ENCODE measurements at regions not wholly inside any gene's neighbourhood (a gene's known extent, or its start where the extent isn't known, plus 50 kb on each side); places are given as distances from the start of the nearest gene placed in this dataset.

- Histone ChIP-seq H3K27me3 (ENCODE audit: insufficient read depth, low read length) (no peaks in the 10 kb centered on the region), H3K9me3 (ENCODE audit: control insufficient read depth in 1 of 2, insufficient read depth in 1 of 2, low read depth in 1 of 2, low read length in 2 of 2) (no peaks in the 10 kb centered on the region), H3K4me2 (ENCODE audit: low read length) (no peak overlapping the region), H3K9me2 (ENCODE audit: insufficient read depth) (no peaks in the 10 kb centered on the region), H4K20me1 (ENCODE audit: insufficient read depth) (no peaks in the 10 kb centered on the region), H3K9ac (ENCODE audit: low read length) (no peak overlapping the region), H2AFZ (ENCODE audit: low read depth, low read length, poor library complexity, severe bottlenecking) (no peak overlapping the region), H3K4me1 (ENCODE audit: control insufficient read depth in 1 of 2, insufficient read depth in 2 of 2, low read length in 2 of 2) (no peaks in the 10 kb centered on the region), H3K27ac (ENCODE audit: low read depth, low read length) (no peak overlapping the region), H3K79me2 (ENCODE audit: insufficient read depth, low read length) (no peaks in the 10 kb centered on the region), H3K36me3 (ENCODE audit: control insufficient read depth in 1 of 2, insufficient read depth in 2 of 2, low read length in 2 of 2) (no peaks in the 10 kb centered on the region), H3K4me3 (replicated peaks in 1 of 2; ENCODE audit: low read depth in 1 of 2, low read length in 2 of 2) (no peak overlapping the region)
- RAD21 ChIA-PET (ENCODE audit: low non-redundant PET in 1 of 2, low total read pairs in 2 of 2, uncharacterized antibody in 2 of 2, unreplicated experiment in 2 of 2), result no interaction called here
- ATAC-seq, result no peak
- no peak for DNase-seq (ENCODE audit: low read depth, low spot score)
- CTCF ChIA-PET, result no interaction called here
- TF ChIP-seq EGR1 (IDR thresholded peaks at IDR 0.05; ENCODE audit: low read depth), result no peak
- no peak for TF ChIP-seq ZBTB33 (IDR thresholded peaks at IDR 0.05; ENCODE audit: extremely low read depth, insufficient replicate concordance, low read length)
- no peak for TF ChIP-seq SRF (IDR thresholded peaks at IDR 0.05; ENCODE audit: low read depth)
- TF ChIP-seq JUND (IDR thresholded peaks at IDR 0.05), result no peak
- no peak for TF ChIP-seq SIN3A (IDR thresholded peaks at IDR 0.05; ENCODE audit: low read depth)
- no peak for TF ChIP-seq POLR2A (IDR thresholded peaks at IDR 0.05; ENCODE audit: borderline replicate concordance, extremely low read depth, insufficient read depth, insufficient read length)
- TF ChIP-seq CEBPB (IDR thresholded peaks at IDR 0.05; ENCODE audit: low read depth), result no peak
- TF ChIP-seq EZH2phosphoT487 (IDR thresholded peaks at IDR 0.05; ENCODE audit: borderline replicate concordance), result no peak
- TF ChIP-seq ZNF274 (IDR thresholded peaks at IDR 0.05; ENCODE audit: low read depth, low read length), result no peak
- TF ChIP-seq SP1 (IDR thresholded peaks at IDR 0.05; ENCODE audit: low read depth), result no peak
- BruUV-seq (replicated peaks), result no TSS peak
- POLR2A ChIA-PET, result no interaction called here
- intact Hi-C loops (cut with micrococcal nuclease), result no loop called here
Observed at GRCh38 chrX:66833426-66833825, 194.5 kb upstream of the EDA2R start.

- no peaks in the 10 kb centered on the region for H3K4me1 ChIP-seq (ENCODE audit: control insufficient read depth in 1 of 2, insufficient read depth in 2 of 2, low read length in 2 of 2)
- ChIA-PET POLR2A (no interaction called here), CTCF (no interaction called here), RAD21 (ENCODE audit: low non-redundant PET in 1 of 2, low total read pairs in 2 of 2, uncharacterized antibody in 2 of 2, unreplicated experiment in 2 of 2) (no interaction called here)
- DNase-seq (ENCODE audit: low read depth, low spot score) (no peak), ATAC-seq (no peak)
- H3K79me2 ChIP-seq (ENCODE audit: insufficient read depth, low read length), result no peaks in the 10 kb centered on the region
- H3K9ac ChIP-seq (ENCODE audit: low read length), result no peak overlapping the region
- no peak overlapping the region for H2AFZ ChIP-seq (ENCODE audit: low read depth, low read length, poor library complexity, severe bottlenecking)
- no peaks in the 10 kb centered on the region for H3K27me3 ChIP-seq (ENCODE audit: insufficient read depth, low read length)
- intact Hi-C loops (cut with micrococcal nuclease), result no loop called here
- no peaks in the 10 kb centered on the region for H4K20me1 ChIP-seq (ENCODE audit: insufficient read depth)
- no peak overlapping the region for H3K4me3 ChIP-seq (replicated peaks in 1 of 2; ENCODE audit: low read depth in 1 of 2, low read length in 2 of 2)
- H3K27ac ChIP-seq (ENCODE audit: low read depth, low read length), result no peak overlapping the region
- H3K9me2 ChIP-seq (ENCODE audit: insufficient read depth), result no peaks in the 10 kb centered on the region
- H3K4me2 ChIP-seq (ENCODE audit: low read length), result no peak overlapping the region
- no peaks in the 10 kb centered on the region for H3K9me3 ChIP-seq (ENCODE audit: control insufficient read depth in 1 of 2, insufficient read depth in 1 of 2, low read depth in 1 of 2, low read length in 2 of 2)
- BruUV-seq (replicated peaks), result no TSS peak
- no peaks in the 10 kb centered on the region for H3K36me3 ChIP-seq (ENCODE audit: control insufficient read depth in 1 of 2, insufficient read depth in 2 of 2, low read length in 2 of 2)
- TF ChIP-seq YY1 (IDR thresholded peaks at IDR 0.05; ENCODE audit: extremely low read depth, insufficient replicate concordance, low read depth, low read length), result no peak
- no peak for TF ChIP-seq ZFX (IDR thresholded peaks at IDR 0.05)
- TF ChIP-seq MAX (IDR thresholded peaks at IDR 0.05), result no peak
- TF ChIP-seq CTCF (IDR thresholded peaks at IDR 0.05 in 2 of 3, conservative IDR thresholded peaks at IDR 0.05 in 1 of 3; ENCODE audit: borderline replicate concordance in 1 of 3, insufficient read depth in 1 of 3, low read depth in 2 of 3, low read length in 2 of 3), result no peak
- no peak for TF ChIP-seq SP1 (IDR thresholded peaks at IDR 0.05; ENCODE audit: low read depth)
- TF ChIP-seq SRF (IDR thresholded peaks at IDR 0.05; ENCODE audit: low read depth), result no peak
- TF ChIP-seq REST (IDR thresholded peaks at IDR 0.05; ENCODE audit: low read depth), result no peak
Observed at GRCh38 chrX:66815227-66815626, 176.3 kb upstream of the EDA2R start.

Measured in HCT116 (cell line).